A549 (cell line): ENCODE measurements at regions not wholly inside any gene's neighbourhood (a gene's known extent, or its start where the extent isn't known, plus 50 kb on each side); places are given as distances from the start of the nearest gene placed in this dataset.

Source experiments
- ATAC-seq, 2 experiments: fragments of 200-7000 bp in 1 of 2; fragments of >200 bp in 1 of 2; cut with Nextera tagmentation in 1 of 2; cut with Tn5 transposase in 1 of 2; 3 replicates each; pipeline versions ENCODE4 v1.8.0 to v1.9.1; 2018 to 2020; ENCODE audit warnings: mild to moderate bottlenecking in 1 of 2, moderate library complexity in 1 of 2
- CTCF ChIA-PET: fragments of 300-600 bp; sonication (Branson Sonifier 250); formaldehyde crosslinking; extraction: SDS; loops from one replicate; lab custom pipeline; 2021; ENCODE audit warnings: antibody characterized with exemption, inconsistent platforms; lab: Yijun Ruan, JAX
- POLR2A ChIA-PET: fragments of 350-600 bp; formaldehyde crosslinking; extraction: SDS; loops from one replicate; lab custom pipeline; 2021; ENCODE audit warnings: antibody characterized with exemption, inconsistent platforms; lab: Yijun Ruan, JAX
- DNase-seq, 2 experiments: peaks; one replicate each; pipeline versions ENCODE4 v3.0.0 to v3.0.0-alpha.2; 2011 to 2016; ENCODE audit warnings: low read depth in 1 of 2, low spot score in 1 of 2
- FAIRE-seq: peaks from 2 replicates; lab custom pipeline; 2011; peaks lifted over from hg19 to GRCh38; lab: Jason Lieb, UNC
- H3K27ac ChIP-seq, 2 experiments: fragments of >200 bp; sonication (Bioruptor Twin); formaldehyde crosslinking; 3 replicates each; pipeline ENCODE4 v1.5.1; 2016 to 2017
- H3K4me1 ChIP-seq: fragments of >200 bp; sonication (Bioruptor Twin); formaldehyde crosslinking; 3 replicates; pipeline ENCODE4 v1.6.1; 2016
- H3K4me2 ChIP-seq: fragments of >200 bp; sonication (Bioruptor Twin); formaldehyde crosslinking; 3 replicates; pipeline ENCODE4 v1.6.1; 2016
- H3K4me3 ChIP-seq: fragments of >200 bp; sonication (Bioruptor Twin); formaldehyde crosslinking; 3 replicates; pipeline ENCODE4 v1.5.1; 2016
- H3K9me3 ChIP-seq: fragments of >200 bp; sonication (Bioruptor Twin); formaldehyde crosslinking; 3 replicates; pipeline ENCODE4 v1.6.1; 2016
- BHLHE40 ChIP-seq: IDR thresholded peaks from 2 replicates; pipeline ENCODE4 v1.6.1; 2012; ENCODE audit warnings: low read depth, low read length, inconsistent platforms
- CHD2 ChIP-seq: fragments of 150-350 bp; IDR thresholded peaks from 2 replicates; pipeline ENCODE4 v1.6.1; 2014; ENCODE audit warnings: low read length; ENCODE audit not compliant: partially characterized antibody
- CHD4 ChIP-seq: fragments of 200-600 bp; sonication (generic); IDR thresholded peaks from 2 replicates; pipeline ENCODE4 v1.6.1; 2016; ENCODE audit warnings: antibody characterized with exemption, mild to moderate bottlenecking, borderline replicate concordance
- CTCF ChIP-seq: fragments of >200 bp; sonication (Bioruptor Twin); formaldehyde crosslinking; IDR thresholded peaks from 3 replicates; pipeline ENCODE4 v1.5.1; 2016
- EHMT2 ChIP-seq: fragments of 200-600 bp; sonication (generic); IDR thresholded peaks from 2 replicates; pipeline ENCODE4 v1.6.1; 2016; ENCODE audit warnings: antibody characterized with exemption, low read depth, mild to moderate bottlenecking, moderate library complexity
- ELK1 ChIP-seq: fragments of 150-350 bp; IDR thresholded peaks from 2 replicates; pipeline ENCODE4 v1.6.1; 2014; ENCODE audit warnings: low read depth, mild to moderate bottlenecking, low read length
- ESRRA ChIP-seq: fragments of 150-350 bp; IDR thresholded peaks from 2 replicates; pipeline ENCODE4 v1.6.1; 2014; ENCODE audit warnings: mild to moderate bottlenecking, low read length, borderline replicate concordance
- FOXS1 ChIP-seq: fragments of 250-450 bp; sonication (Bioruptor Pico); IDR thresholded peaks from 2 replicates; pipeline ENCODE4 v1.5.0; 2020; ENCODE audit warnings: mild to moderate bottlenecking, moderate library complexity
- HDAC2 ChIP-seq: fragments of 200-600 bp; sonication (generic); IDR thresholded peaks from 2 replicates; pipeline ENCODE4 v1.6.1; 2016
- HEYL ChIP-seq: fragments of 250-450 bp; sonication (Bioruptor Pico); IDR thresholded peaks from 2 replicates; pipeline ENCODE4 v1.8.0; 2021; ENCODE audit warnings: mild to moderate bottlenecking, moderate library complexity
- HOXB5 ChIP-seq: fragments of 250-450 bp; sonication (Bioruptor Pico); IDR thresholded peaks from 2 replicates; pipeline ENCODE4 v1.5.0; 2020; ENCODE audit warnings: mild to moderate bottlenecking, moderate library complexity
- KDM1A ChIP-seq: fragments of 200-600 bp; sonication (generic); IDR thresholded peaks from 2 replicates; pipeline ENCODE4 v1.6.1; 2016; ENCODE audit warnings: low read depth, mild to moderate bottlenecking
- KDM5A ChIP-seq: fragments of 200-600 bp; sonication (generic); IDR thresholded peaks from 2 replicates; pipeline ENCODE4 v1.6.1; 2016; ENCODE audit warnings: antibody characterized with exemption, mild to moderate bottlenecking
- MAFK ChIP-seq: fragments of 450-650 bp; IDR thresholded peaks from 2 replicates; pipeline ENCODE4 v1.6.1; 2014; ENCODE audit not compliant: partially characterized antibody
- MAX ChIP-seq: IDR thresholded peaks from 2 replicates; pipeline ENCODE4 v1.6.1; 2012
- MAZ ChIP-seq: fragments of 150-350 bp; IDR thresholded peaks from 2 replicates; pipeline ENCODE4 v1.6.1; 2014; ENCODE audit warnings: antibody characterized with exemption, low read depth, low read length, borderline replicate concordance
- MYC ChIP-seq: IDR thresholded peaks from 2 replicates; pipeline ENCODE4 v1.6.1; 2012; ENCODE audit warnings: mild to moderate bottlenecking, inconsistent platforms, low read length, improper control_type of control experiment, borderline replicate concordance
- NFE2L2 ChIP-seq: fragments of 150-350 bp; conservative IDR thresholded peaks from 2 replicates; pipeline ENCODE4 v1.6.1; 2014; ENCODE audit warnings: low read length
- PHF8 ChIP-seq: fragments of 200-600 bp; sonication (generic); IDR thresholded peaks from 2 replicates; pipeline ENCODE4 v1.6.1; 2016; ENCODE audit warnings: low read depth, mild to moderate bottlenecking, antibody characterized with exemption, moderate library complexity, borderline replicate concordance
- POLR2A ChIP-seq: IDR thresholded peaks from 2 replicates; pipeline ENCODE4 v1.6.1; 2012; ENCODE audit warnings: mild to moderate bottlenecking, low read length
- RFX5 ChIP-seq: fragments of 450-650 bp; IDR thresholded peaks from 2 replicates; pipeline ENCODE4 v1.7.1; 2014; ENCODE audit warnings: antibody characterized with exemption, mild to moderate bottlenecking, moderate library complexity
- RNF2 ChIP-seq: fragments of 200-600 bp; sonication (generic); IDR thresholded peaks from 2 replicates; pipeline ENCODE4 v1.6.1; 2016; ENCODE audit warnings: low read depth, mild to moderate bottlenecking, antibody characterized with exemption, moderate library complexity, borderline replicate concordance
- SMC3 ChIP-seq: fragments of >200 bp; sonication (Bioruptor Twin); formaldehyde crosslinking; IDR thresholded peaks from 3 replicates; pipeline ENCODE4 v1.6.1; 2018; ENCODE audit warnings: inconsistent platforms
- SREBF2 ChIP-seq: fragments of 450-650 bp; IDR thresholded peaks from 2 replicates; pipeline ENCODE4 v1.6.1; 2014; ENCODE audit warnings: mild to moderate bottlenecking, moderate library complexity
- TFCP2L1 ChIP-seq: fragments of 250-450 bp; sonication (Bioruptor Pico); IDR thresholded peaks from 2 replicates; pipeline ENCODE4 v1.5.0; 2021; ENCODE audit warnings: mild to moderate bottlenecking
- TP53 ChIP-seq: fragments of 250-450 bp; sonication (Bioruptor Pico); IDR thresholded peaks from 2 replicates; pipeline ENCODE4 v1.5.0; 2021; ENCODE audit warnings: mild to moderate bottlenecking, moderate library complexity
- ZC3H11A ChIP-seq: fragments of 450-650 bp; IDR thresholded peaks from 2 replicates; pipeline ENCODE4 v1.6.1; 2014; ENCODE audit warnings: antibody characterized with exemption, mild to moderate bottlenecking
- ZFP36 ChIP-seq: fragments of 450-650 bp; IDR thresholded peaks from 2 replicates; pipeline ENCODE4 v1.6.1; 2014; ENCODE audit warnings: borderline replicate concordance; ENCODE audit not compliant: partially characterized antibody
- ZSCAN20 ChIP-seq: fragments of 250-450 bp; sonication (Bioruptor Pico); IDR thresholded peaks from 2 replicates; pipeline ENCODE4 v1.8.0; 2022; ENCODE audit warnings: mild to moderate bottlenecking, moderate library complexity
- WGBS: methylation state at CpG from one replicate; pipeline ENCODE4 v1.1.6; 2017; ENCODE audit errors: missing lambda C conversion rate; 5-methylcytosine and 5-hydroxymethylcytosine counted together
- TF ChIP-seq, protein P1 (sequence below): fragments of 450-650 bp; IDR thresholded peaks from 2 replicates; pipeline ENCODE4 v1.6.1; 2014; ENCODE audit warnings: antibody characterized with exemption

GRCh38 chrX:20825984-20826383, 548.2 kb upstream of the CNKSR2 start:
- peak overlapping the region in 1 of 2 experiments; percentile 36; a peak in 2 of 6 replicates for H3K27ac ChIP-seq
- H3K4me2 ChIP-seq, result no peak overlapping the region
- 69% methylated on average over 2 of the region's 2 CpGs for WGBS
- DNase-seq, result no peak
- CTCF ChIA-PET, result interaction anchor here (0.6 kb wide), 1 partner anchor 79 kb away, joined by 3 read pairs; no protein-coding TSS in a partner anchor
- TF ChIP-seq KDM1A (no peak), ZC3H11A (no peak), ESRRA (no peak), RFX5 (no peak), PHF8 (no peak), SREBF2 (no peak), TP53 (CRISPR knock-in tag) (no peak), POLR2A (no peak), MYC (no peak), CHD2 (no peak), SMC3 (no peak), NFE2L2 (no peak), ZSCAN20 (no peak), MAFK (no peak), ZFP36 (no peak)
- TF ChIP-seq, protein P1, sequence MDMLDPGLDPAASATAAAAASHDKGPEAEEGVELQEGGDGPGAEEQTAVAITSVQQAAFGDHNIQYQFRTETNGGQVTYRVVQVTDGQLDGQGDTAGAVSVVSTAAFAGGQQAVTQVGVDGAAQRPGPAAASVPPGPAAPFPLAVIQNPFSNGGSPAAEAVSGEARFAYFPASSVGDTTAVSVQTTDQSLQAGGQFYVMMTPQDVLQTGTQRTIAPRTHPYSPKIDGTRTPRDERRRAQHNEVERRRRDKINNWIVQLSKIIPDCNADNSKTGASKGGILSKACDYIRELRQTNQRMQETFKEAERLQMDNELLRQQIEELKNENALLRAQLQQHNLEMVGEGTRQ, result no peak
- POLR2A ChIA-PET, result no interaction called here
- FAIRE-seq, result no peak
- peaks cover 7% of the 10 kb centered on the region for H3K9me3 ChIP-seq
- no peak for ATAC-seq
- H3K4me3 ChIP-seq, result no peak overlapping the region
- H3K4me1 ChIP-seq, result peaks cover 17% of the 10 kb centered on the region

- 3% methylated on average over 1 of the region's 1 CpG for WGBS
- ATAC-seq, result no peak
- no peak for TF ChIP-seq NFE2L2
- TF ChIP-seq CHD2, result no peak
- TF ChIP-seq HDAC2, result no peak
- no peak for TF ChIP-seq ZSCAN20
- no peak for TF ChIP-seq FOXS1 (CRISPR knock-in tag)
- no peak for TF ChIP-seq MAFK
- TF ChIP-seq MAX, result no peak
- TF ChIP-seq MAZ, result no peak
- TF ChIP-seq TFCP2L1 (CRISPR knock-in tag), result no peak
- TF ChIP-seq KDM5A, result no peak
- TF ChIP-seq BHLHE40, result no peak
- TF ChIP-seq ELK1, result no peak
- TF ChIP-seq CHD4, result no peak
- no peak for TF ChIP-seq CTCF
- TF ChIP-seq TP53 (CRISPR knock-in tag), result no peak
- TF ChIP-seq SREBF2, result no peak
- no peak for TF ChIP-seq HOXB5 (CRISPR knock-in tag)
- TF ChIP-seq EHMT2, result no peak
- TF ChIP-seq RNF2, result no peak
- TF ChIP-seq HEYL, result no peak
- ChIA-PET CTCF (interaction anchor here (0.7 kb wide), 1 partner anchor 1550 kb away, joined by 3 read pairs; no protein-coding TSS in a partner anchor), POLR2A (no interaction called here)
- no peak overlapping the region for H3K4me2 ChIP-seq
- H3K9me3 ChIP-seq, result peaks cover 6% of the 10 kb centered on the region; the same call in 2 of the 3 replicates
- DNase-seq, result no peak
- H3K4me1 ChIP-seq, result no peaks in the 10 kb centered on the region
- no peak overlapping the region for H3K27ac ChIP-seq
- H3K4me3 ChIP-seq, result no peak overlapping the region
- FAIRE-seq, result peak; percentile 88
Observed at GRCh38 chrX:20803971-20804370, 537.3 kb upstream of the RPS6KA3 start.
